Activated CD4-positive, alpha-beta T cell treated with anti-CD3 and anti-CD28 coated beads, Interleukin-10, Interleukin-2, amounts not matched to agents 100 ng/mL and 50 ng/mL, durations not matched to agents 16 hours and 8 hours (primary cell): ENCODE measurements at regions not wholly inside any gene's neighbourhood (a gene's known extent, or its start where the extent isn't known, plus 50 kb on each side); places are given as distances from the start of the nearest gene placed in this dataset.

Experiments used
- DNase-seq: peaks from one replicate; pipeline ENCODE4 v3.0.0-alpha.2; 2020

- DNase-seq: no peak
Observed at GRCh38 chr1:112231331-112231730, 164.7 kb upstream of the CTTNBP2NL start.

- DNase-seq: no peak
Observed at GRCh38 chr1:112232848-112233247, 163.2 kb upstream of the CTTNBP2NL start.

- DNase-seq: no peak
Observed at GRCh38 chr1:112234710-112235109, 161.3 kb upstream of the CTTNBP2NL start.

- no peak for DNase-seq
Observed at GRCh38 chr1:112237983-112238545, 157.9 kb upstream of the CTTNBP2NL start.

GRCh38 chr1:112239683-112240330, 156.2 kb upstream of the CTTNBP2NL start:
- no peak for DNase-seq

GRCh38 chr1:112242470-112242869, 153.5 kb upstream of the CTTNBP2NL start:
- DNase-seq: no peak

- DNase-seq: no peak
Observed at GRCh38 chr1:112244131-112244530, 151.9 kb upstream of the CTTNBP2NL start.

GRCh38 chr1:112245114-112245513, 150.9 kb upstream of the CTTNBP2NL start:
- DNase-seq: no peak

GRCh38 chr1:112247036-112247597, 148.9 kb upstream of the CTTNBP2NL start:
- DNase-seq: no peak

- DNase-seq: no peak
Observed at GRCh38 chr1:112247961-112248360, 148.1 kb upstream of the CTTNBP2NL start.

- no peak for DNase-seq
Observed at GRCh38 chr1:112250892-112251291, 145.1 kb upstream of the CTTNBP2NL start.

- DNase-seq: no peak
Observed at GRCh38 chr1:112251766-112252506, 144.1 kb upstream of the CTTNBP2NL start.

GRCh38 chr1:112253366-112253765, 142.6 kb upstream of the CTTNBP2NL start:
- DNase-seq: no peak

- DNase-seq: no peak
Observed at GRCh38 chr1:112255080-112255479, 140.9 kb upstream of the CTTNBP2NL start.

GRCh38 chr1:112256411-112256810, 139.6 kb upstream of the CTTNBP2NL start:
- DNase-seq: no peak

GRCh38 chr1:112257043-112257835, 138.8 kb upstream of the CTTNBP2NL start:
- DNase-seq: no peak

- no peak for DNase-seq
Observed at GRCh38 chr1:112260699-112261098, 135.3 kb upstream of the CTTNBP2NL start.

GRCh38 chr1:112262316-112262715, 133.7 kb upstream of the CTTNBP2NL start:
- no peak for DNase-seq

GRCh38 chr1:112263042-112263441, 133.0 kb upstream of the CTTNBP2NL start:
- DNase-seq: no peak

- DNase-seq: no peak
Observed at GRCh38 chr1:112263453-112263852, 132.6 kb upstream of the CTTNBP2NL start.

- DNase-seq: no peak
Observed at GRCh38 chr1:112264010-112264409, 132.0 kb upstream of the CTTNBP2NL start.

- no peak for DNase-seq
Observed at GRCh38 chr1:112264553-112264952, 131.5 kb upstream of the CTTNBP2NL start.

GRCh38 chr1:112265931-112266330, 130.1 kb upstream of the CTTNBP2NL start:
- no peak for DNase-seq
